Body of pancreas (tissue), 4 donors: ENCODE measurements at regions not wholly inside any gene's neighbourhood (a gene's known extent, or its start where the extent isn't known, plus 50 kb on each side); places are given as distances from the start of the nearest gene placed in this dataset.

Experiments used
- CTCF ChIP-seq, 7 experiments: fragments of 450-650 bp in 4 of 7; fragments of 200-600 bp in 3 of 7; sonication (generic) in 3 of 7; IDR thresholded peaks; one replicate each; pipeline ENCODE4 v1.5.1; 2016 to 2019; ENCODE audit warnings: antibody characterized with exemption in 7 of 7
- POLR2A ChIP-seq, 3 donors: fragments of 450-650 bp; IDR thresholded peaks; one replicate each; pipeline ENCODE4 v1.6.1; 2016; ENCODE audit warnings: antibody characterized with exemption in 3 of 3, mild to moderate bottlenecking in 2 of 3

- TF ChIP-seq CTCF (IDR thresholded peaks at IDR 0.05) (no peak), POLR2A (IDR thresholded peaks at IDR 0.05) (no peak)
These were observed 123.0 kb downstream of the IRS1 start for GRCh38 chr2:226676618-226677017.
